RPMI7951 (cell line): ENCODE measurements at regions not wholly inside any gene's neighbourhood (a gene's known extent, or its start where the extent isn't known, plus 50 kb on each side); places are given as distances from the start of the nearest gene placed in this dataset.

Source experiments
- DNase-seq: peaks from one replicate; pipeline ENCODE4 v3.0.0-alpha.2; 2012; ENCODE audit warnings: low read depth

DNA sequence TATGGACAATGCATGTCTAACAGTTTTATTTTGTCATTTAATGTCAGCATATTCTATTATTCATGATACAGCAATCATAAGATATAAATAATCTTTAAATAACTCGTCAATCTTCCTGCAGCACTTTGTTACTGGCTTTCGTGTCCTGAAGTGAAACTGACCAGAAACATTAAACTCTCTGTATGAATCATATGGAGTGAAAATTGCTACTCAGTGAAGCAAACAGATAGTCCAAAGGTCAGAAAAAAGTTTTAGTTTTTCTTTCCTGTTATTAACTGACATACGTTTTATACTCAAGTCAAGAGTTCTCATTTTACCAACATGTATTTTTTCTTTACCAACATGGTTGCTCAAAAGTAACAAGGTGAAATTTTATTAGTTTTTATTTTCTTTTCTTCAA lies 106.8 kb upstream of the GALNT5 start:
- DNase-seq = no peak

DNA sequence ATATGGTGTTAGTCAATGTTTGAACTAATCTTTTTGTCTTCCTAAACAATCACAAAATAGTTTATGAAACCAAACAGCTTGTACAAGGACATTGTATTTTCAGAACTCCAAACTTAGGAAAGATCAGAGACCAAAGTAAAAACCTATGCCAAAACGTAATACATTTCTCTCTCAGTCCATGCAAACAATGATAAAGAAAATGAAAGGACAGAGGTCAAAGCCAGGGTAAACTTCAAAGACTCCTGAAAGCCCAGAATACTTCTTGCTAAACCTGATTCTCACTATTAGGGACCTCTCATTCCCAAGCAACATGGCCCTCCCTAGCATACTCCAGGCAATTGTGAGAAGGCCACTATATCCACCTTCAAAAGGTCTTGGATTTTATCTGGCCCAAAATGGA lies 105.1 kb upstream of the GALNT5 start:
- DNase-seq = no peak

DNA sequence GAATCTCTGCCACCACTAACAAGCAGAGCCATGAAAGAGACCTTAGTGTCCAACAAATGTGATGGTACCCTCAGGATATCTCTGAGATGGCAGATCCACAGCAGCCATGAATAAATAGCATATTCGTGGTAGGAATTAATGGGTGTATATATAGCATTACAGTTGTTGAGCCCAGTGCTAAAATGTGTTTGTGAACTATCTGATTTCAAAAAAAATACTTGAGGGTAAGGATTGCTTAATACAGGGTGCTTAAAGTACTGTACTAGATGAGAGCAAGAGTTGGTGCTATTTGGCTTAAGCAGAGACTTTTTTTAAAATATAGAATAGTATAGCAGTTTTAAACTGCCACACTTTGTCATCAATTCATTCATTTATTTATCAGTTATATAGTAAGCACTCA lies 101.5 kb upstream of the GALNT5 start:
- DNase-seq = no peak

DNA sequence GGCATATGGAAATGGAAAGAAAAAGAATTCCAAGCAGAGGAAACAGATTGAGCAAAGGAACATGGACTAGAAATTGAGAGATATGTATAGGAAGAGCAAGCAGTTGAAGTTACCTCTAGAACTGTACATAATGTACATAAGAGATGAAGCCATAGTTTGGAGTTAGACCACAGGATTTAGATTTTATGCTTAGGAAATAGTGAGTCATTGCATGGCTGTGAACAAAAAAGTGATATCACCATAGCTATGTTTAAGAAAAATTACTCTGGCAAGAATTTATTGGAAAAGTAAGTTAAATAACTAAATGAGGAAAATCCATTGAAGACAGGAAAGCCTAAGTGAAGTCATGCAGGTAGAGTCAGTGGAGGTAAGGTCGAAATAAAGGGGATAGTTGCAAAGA lies 99.4 kb upstream of the GALNT5 start:
- DNase-seq = no peak

DNA sequence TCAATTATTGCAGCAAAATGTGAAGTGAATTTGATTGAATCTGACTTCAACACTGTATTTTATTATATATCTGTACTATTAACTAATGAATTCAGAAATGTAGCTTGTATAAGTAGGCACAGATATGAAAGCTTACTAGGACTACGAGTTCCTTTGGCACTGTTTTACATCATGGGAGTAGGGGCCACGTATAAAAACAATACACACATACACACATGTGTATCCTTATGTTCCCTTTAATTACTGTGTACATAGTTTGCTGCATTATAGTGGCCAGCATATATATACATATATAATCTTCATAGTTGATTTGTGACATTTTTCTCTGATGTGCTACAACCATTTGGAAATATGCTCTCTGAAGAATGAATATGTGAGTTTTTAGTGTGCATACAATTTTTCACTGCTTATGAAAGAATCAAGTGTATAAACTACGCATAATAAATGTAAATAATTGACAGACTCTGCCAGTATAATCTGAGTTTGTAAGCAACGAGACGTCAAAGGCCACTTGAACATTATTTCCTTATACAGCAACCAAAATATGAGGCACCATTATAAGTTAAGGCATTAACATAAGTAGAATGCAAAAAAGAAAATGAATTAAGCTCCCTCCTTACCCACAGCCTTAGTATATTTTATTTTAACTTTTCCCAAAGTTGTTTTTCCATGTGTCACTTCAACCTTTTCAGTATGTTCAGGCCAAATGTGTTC lies 98.1 kb upstream of the GALNT5 start:
- DNase-seq = no peak

DNA sequence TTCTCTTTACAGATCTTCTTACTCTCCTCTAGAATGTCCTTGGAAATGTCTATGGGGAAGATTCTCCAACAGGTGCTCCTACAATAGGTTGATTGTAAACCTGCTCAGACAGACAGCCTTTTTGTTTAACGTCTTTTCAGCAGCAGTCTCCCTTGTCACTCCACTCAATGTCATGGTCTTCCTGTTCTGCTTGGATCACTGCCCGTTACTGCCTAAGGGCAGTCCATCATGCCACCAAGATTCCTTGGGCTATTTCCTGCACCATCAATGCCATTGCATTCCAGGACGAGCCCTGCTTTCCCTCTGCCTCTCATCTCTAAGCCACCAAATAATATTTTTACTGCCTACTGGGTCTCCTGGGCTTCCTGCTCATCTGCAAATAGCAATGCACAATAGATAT lies 97.4 kb upstream of the GALNT5 start:
- no peak for DNase-seq

DNA sequence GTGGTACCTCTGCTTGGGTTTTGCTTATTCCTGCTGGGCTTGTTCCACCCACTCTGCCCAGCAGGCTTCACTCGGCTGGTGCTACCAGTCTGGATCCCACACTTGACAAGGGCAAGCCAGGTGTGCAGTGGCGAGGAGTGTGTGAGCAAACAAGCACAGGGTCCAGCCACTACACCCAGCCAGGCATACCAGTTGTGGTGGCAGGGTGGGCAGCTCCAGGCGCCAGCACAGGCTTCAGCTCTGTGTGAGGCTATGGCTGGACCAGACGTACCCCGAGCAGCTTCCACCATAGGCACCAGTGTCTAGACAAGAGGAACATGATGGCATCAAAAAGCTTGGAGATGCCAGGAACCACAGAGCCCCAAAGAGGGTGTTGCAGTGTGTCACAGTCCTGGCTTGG lies 93.1 kb upstream of the GALNT5 start:
- no peak for DNase-seq

DNA sequence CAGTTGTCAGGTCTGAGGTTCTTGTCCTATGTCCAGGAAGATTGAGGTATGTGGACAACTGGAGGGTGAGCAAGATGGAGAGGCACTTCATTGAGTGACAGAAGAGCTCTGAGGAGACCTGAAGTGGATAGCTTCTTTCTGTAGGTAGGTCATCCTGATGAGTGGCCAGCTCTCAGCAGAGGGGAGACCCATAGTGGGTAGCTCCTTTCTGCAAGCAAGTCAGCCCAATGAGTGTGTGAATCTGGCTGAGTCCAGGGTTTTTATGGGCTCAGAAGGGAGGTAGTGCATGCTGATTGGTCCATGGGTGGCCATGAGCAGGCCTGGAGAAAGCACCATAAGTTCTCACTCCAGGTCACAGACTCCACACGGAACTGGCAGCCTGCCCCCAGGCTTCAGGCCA lies 92.6 kb upstream of the GALNT5 start:
- no peak for DNase-seq

DNA sequence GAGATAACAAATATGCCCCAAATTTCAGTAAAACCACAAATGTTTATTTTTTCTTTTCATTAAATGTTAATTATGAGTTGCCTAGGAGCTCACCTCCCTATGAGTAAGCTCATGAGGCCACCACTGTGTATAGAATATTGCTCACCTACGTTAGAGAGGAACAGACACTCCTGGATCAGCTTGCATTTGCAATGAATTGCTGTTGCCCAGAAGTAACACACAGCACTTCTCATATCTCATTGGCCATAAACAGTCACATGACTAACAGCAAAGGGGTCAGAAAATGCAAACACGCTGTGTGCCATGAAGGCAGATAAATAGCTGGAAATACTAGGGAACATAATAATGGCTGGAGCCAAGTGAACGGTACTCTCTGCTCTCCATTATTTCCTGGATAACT lies 89.0 kb upstream of the GALNT5 start:
- no peak for DNase-seq

DNA sequence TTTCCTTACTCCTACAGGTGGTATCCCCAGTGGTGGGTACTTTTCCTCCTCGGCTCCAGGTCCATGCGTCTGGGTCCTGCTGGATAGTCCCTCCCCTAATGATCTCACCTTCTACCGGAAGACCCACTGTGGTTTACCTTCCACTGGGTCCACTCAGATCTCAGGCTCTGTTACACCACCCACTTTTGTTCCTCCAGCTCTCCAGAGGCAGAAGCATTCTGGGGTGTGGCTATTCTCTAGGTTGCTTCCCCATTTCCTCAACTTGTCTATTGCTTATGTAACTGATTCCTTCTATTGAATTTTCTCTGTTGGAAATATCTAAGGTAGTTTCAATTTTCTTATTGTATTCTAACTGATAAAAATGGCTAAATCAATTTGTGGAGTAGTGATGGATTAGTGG lies 87.6 kb upstream of the GALNT5 start:
- no peak for DNase-seq

DNA sequence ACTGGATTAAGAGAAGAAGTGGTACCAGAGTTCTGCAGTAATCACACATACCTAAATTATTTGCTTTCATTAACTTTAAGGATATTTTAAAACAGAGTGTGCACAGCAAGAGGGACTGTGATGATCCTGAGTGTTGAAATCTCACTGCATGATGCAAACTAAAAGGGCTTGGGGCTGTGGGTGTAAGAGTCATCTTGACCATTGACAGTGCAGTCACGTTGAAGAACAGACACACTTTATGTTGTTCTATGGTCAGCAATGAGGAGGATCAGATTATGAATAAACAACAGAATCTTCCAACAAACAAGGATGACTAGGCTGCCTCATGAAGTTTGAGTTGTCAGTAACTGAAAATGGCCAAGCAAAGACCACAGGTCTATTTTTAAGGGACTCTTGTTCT lies 87.2 kb upstream of the GALNT5 start:
- peak; percentile 52 for DNase-seq

DNA sequence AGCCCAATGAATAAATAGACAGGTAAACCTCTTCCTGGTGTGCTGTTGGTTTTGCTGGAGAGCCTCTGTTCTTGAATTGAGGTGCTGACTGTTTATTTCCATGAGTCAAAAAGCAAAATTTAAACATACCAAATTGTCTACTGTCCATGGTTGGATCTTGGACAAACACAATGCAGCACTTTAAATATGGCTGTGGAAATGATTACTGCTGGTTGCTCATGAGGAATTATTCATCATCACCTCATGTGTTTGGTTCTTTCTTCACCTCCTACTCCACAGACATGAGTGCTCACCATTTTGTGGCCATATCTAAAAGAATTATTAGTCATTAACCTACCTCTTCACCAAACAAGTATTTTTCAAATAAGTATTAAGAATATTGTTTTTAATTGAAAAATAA lies 85.3 kb upstream of the GALNT5 start:
- no peak for DNase-seq

DNA sequence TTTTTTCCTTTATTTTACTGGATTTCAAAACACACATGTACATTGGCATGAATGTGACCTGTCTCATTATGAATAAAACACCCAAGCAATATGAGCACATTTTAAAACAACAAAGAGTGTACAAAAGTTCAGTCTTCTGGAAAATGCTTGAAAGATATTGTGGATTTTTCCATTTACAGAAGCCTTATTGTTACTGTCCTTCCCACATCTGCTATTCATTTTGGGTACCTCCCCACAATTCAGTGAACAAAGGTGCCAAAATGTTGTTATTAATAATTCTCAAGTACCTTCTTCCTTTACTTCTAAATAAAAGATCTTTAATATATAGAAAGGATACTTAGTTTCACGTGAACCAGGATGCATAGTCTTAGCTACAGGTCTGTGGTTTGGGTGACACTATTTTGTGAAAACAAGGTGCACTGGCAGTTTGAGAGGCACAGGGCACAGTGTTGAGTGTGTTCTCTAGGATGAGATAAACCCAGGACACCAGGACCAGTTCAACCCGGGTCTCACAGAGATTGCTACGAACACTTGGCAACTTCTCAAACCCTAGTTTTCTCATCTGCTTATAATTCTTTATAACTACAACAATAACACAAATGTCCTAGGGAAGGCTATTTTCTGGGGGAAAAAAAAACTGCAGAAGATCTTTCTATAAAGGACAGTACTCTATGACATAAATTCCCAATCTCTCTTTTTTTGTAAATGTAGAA lies 84.5 kb upstream of the GALNT5 start:
- DNase-seq = peak; percentile 56

DNA sequence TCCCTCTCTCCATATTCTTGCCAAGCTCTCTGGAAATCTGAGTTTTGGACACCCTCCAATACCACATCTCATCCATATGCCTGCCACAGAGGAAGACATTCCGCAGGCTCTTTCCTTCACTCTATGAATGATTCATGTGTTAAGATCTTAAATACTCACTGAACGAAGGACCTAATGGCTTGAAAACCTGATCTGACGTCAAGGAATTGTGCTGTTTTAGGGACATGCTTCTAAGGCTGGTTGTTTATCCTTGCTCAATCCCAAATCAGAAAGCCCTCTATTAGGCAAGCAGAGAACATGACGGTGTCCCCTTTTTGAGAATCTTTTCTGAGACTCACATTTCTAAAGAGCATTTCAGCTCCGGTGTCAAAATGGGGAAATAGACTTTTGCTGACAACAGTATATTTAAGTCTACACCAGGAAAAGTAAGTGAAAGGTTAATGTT lies 83.7 kb upstream of the GALNT5 start:
- DNase-seq = peak; percentile 98

DNA sequence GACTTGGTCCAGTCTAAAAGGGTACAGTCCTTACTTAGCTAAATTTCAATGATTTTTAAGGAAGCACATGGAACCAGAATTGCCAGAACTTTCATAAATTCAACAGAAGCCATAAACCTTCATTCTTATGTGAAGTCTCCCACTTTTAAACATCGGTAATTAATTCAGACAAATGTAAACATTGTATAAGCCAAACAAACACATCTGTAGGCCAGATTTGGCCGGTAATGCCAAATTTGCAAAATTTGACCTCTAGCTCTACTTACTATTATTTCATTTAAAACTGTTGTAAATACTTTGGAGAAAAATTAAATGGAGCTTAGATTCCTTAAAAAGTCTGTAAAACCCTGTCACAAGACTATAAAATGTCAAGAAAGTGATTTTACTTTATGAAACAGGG lies 83.2 kb upstream of the GALNT5 start:
- DNase-seq = no peak

DNA sequence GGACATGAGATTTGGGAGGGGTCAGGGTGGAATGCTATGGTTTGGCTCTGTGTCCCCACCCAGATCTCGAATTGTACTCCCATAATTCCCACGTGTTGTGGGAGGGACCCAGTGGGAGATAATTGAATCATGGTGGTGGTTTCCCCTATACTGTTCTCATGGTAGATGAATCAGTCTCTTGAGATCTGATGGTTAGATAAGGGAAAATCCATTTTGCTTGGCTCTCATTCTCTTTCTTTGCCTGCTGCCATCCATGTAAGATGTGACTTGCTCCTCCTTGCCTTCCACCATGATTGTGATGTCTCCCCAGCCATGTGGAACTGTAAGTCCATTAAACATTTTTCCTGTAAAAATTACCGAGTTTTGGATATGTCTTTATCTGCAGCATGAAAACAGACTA lies 80.9 kb upstream of the GALNT5 start:
- DNase-seq = no peak

DNA sequence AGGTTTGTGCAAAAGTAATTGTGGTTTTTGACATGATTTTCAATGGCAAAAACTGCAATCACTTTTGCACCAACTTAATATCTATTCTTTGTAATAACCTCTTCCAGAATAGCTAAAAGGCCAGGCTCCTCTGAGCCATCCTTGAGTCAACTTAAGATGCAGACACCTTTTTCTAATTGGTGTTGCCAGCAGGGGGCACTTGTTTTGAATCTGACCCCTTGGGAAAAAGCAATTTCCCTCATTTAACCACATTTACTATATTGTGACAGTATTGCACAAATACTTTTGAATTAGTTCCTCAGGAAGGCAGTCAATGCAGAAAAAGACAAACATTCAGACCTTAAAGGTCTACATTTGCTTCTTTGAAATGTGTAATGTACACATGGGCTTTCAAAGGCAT lies 78.6 kb upstream of the GALNT5 start:
- no peak for DNase-seq

DNA sequence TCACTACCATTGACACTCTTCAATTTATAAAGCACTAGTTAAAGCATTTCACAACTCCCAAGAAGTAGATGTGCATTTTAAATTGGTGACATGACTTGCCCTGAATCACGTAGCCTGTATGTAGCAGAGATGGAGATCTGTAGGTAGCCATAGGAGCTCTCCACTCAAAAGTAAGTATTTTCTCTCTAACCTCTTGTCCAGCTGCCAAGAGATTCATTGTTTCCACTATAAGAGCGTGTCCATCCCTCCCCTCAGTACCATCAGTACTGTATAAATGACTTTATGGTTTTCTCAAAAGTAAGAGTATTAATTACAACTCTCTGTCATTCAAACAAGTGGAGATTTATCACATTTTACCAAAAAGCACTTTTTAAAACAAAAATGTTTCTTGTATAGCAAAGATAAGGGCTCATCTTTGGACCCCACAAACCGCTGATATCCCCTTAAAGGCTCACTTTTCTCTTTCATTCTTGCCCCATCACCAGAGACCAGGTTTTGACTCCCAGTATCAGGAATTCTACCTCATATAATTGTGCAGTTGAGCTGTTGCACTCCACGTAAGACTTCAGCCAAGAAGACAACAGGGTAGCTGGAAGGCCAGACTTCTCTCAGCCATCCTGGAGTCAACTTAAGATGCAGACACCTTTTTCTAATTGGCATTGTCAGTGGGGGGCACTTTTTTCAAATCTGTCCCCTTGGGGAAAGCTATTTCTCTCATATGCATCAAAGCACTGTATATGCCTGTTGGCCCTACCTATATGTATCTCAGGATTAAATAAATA lies 78.0 kb upstream of the GALNT5 start:
- no peak for DNase-seq

DNA sequence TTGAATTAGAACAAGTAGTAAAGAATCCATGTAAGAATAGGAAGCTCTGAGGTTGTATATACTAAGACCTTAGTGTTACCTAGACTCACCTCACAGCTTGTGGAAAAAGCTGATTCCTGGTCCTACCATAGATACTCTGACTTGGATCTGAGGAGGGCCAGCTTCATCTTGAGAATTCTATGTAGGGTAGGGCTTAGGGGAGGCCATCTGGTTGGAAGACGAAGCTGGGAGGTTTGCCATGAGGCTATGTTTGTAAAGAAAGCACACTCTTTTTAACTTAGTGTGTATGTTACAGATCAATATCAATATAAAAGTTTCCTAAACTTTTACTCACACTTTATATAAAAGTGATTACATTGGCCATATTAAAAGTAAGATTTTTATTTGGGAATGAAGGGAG lies 77.1 kb upstream of the GALNT5 start:
- DNase-seq = no peak

DNA sequence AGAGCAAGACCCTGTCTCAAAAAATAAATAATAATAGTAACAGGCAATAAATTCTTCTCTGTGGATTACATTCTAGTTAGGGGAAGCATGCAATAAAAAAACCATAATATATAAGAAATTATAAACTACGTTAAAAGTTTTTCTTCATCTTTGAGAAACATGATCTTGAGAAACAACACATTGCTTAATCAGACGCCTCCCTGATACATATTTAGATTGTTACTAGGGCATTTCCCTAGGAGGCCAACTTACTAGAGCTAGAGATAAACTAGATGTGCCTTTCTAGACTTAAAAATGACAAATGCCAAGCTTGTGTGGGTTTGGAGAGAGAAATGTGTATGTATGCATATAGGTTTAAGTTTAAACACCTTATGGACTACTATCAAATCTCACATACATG lies 76.3 kb upstream of the GALNT5 start:
- DNase-seq = no peak

DNA sequence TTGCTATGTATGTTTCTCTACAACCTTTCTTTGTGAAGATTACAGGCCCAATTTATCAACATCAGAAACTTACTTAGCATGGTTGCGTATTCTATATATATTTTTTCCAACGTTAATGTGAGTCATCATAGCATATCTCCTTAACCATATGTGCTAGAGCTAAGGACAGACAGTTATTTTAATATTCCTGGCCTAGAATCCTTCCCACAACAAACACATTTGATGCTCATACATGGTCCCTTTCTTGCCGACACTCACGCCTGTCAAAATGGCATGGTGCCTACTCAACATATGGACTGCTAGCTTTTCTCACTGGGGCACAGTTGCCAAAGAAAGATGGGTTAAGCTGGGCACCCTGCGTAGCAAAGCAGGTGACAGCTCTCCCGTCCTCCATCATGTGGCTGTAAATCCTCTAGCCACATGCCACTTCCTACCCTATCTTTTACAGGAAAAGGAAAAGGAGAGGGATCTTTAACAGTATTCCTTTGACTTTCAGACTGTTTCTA lies 75.2 kb upstream of the GALNT5 start:
- DNase-seq = no peak

DNA sequence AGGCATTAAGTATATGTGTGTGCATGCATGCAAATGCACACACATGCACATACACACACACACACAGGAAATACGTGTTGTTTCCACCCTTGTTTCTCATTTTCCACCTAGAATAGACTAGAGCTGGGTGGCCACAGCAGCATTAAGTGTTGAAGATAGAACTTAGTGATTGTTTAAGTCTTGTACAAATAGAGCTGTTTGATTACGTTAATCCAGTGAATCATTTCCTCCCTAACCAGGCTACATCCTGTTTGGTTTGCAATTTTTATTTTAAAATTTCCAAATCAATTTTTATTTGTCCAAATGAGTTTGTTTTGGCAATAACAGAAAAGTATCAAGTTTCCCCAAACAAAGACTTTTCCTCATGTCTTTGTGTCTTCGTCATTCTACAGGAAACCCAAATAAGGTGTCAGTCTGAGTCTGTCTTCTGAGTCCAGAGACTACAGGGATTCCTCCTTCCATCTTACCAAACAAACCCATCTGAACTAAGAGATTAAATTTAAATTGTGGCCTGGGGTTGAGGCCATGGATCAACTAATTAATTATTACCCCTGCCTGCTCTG lies 74.6 kb upstream of the GALNT5 start:
- DNase-seq = peak; percentile 83
